Renal cortical epithelial cell (primary cell): ENCODE measurements at regions not wholly inside any gene's neighbourhood (a gene's known extent, or its start where the extent isn't known, plus 50 kb on each side); places are given as distances from the start of the nearest gene placed in this dataset.
"Not testable (repeated sequence)": the region's sequence is repeated elsewhere in the genome, so short reads cannot be mapped to it uniquely, and the experiment has no call there.

ENCODE experiments used
- DNase-seq: peaks from one replicate; pipeline ENCODE4 v3.0.0-alpha.2; 2011; ENCODE audit warnings: low read depth

DNA sequence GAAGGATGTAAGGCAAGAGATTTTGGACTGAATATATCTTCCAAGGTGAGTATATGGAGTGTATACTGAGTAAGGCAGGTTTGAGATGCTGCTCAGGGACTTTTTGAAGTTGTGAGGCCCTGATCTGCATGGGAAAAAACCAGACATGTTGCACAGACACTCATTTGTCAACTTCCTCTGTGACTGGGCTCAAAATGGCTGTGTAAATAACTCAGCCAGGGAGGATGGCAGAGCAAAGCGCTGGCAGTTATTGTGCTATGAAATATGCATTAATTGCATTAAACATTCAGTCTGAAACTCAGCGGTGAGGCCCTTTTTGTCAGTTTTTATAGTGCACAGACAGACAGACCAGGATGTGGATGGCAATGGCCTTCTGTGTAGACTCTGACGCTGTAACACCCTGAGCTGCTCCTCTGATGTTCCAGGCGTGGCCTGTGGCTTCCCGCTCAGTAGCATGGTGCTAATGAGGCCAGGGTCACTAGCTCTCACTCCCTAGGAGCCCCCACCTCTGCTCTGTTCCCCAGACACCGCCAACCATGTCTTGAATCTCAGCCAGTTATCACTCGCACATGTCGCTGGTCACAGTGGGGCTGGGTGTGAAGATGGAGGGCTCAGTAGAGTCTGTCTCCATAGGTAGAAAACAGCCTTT, 307.0 kb upstream of the PROX1 start:
- no peak for DNase-seq

DNA sequence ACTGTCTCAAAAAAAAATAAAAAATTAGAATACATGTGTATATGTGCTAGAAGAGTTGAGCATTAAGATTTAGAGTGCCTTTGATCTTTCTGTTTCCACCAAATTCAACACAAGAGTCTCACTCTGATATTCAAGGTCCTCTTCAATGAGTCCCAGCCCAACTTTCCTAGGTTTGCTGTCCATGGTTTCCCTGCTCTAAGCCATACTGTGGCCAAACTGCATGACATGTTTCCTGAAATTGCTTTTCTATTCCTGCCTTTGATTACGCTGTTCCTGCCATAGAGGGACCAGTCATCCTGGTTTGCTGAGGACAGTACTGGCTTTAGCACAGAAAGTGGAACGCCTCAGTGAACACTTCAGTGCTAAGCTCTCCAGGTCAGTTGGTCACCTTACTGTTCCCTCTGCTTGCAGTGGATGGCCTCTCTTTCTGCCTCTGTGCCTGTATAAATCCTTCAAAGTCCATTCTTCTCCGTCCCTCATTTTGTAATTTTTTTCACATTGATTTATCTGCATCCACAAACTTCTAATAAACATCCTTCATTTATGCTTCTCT, 305.9 kb upstream of the PROX1 start:
- no peak for DNase-seq

DNA sequence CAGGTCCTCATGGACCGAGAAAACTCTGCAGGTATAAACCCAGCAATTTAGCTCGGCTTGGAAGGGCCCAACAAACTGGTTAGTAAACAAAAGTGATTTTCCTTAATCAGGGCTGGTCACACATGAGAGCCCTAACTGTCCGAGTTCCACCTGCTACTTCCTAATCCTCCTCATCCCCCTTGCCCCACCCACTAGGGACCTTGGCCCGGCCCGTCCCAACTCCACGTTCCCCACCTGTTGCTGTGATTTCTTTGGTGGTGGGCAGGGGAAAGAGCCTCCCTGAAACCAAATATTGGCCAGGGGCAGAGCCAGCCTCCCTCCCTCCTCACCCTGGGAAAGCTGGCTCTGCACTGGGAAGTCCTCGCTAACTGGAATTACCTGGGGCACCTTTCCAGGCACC, 304.2 kb upstream of the PROX1 start:
- no peak for DNase-seq

DNA sequence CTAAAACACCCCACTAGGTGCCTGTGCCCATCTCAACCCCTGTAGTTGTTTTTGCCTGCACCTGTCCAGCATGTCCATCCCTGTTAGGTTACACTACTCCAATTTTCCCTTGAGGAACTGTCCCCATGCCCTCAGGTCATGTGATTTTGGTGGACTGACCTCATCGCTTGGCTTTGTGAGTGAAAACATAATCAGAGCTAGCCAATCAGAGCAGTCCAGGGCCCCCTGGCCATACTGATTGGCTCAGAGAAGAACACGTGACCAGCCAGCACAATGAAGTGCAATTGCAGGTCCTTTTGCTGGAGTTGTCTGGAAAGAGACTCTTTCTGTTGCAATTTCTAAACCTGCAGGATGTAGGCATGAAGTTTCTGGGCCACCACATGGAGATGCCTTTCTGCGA, 303.3 kb upstream of the PROX1 start:
- no peak for DNase-seq

DNA sequence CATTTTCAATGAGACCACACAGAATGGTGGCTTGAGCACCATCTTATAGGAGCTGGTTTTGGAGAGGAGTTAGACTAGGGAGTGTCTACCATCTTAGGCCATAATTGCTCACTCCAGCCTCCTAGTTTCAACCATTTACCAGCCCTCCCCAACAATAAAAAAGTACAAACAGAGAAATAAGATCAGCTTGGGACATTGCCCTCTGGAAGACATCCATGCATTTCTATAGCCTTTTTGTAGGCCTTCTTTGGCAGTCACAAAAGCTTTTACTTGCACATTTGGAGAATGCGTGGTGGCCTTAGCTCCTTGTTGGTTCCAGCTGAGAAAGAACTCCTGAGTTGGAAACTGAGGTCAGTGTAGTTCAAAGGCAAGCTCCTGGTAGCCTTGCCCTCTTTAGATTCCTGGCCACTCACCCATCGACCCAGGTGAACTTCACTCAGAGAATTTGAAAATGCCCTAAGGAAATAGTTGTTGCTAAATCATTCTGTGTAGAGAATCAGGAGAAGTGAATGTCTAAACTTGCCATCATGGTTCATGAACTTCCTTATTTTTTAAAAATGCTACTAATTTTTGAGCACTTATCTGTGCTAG, 301.7 kb upstream of the PROX1 start:
- DNase-seq, result no peak

DNA sequence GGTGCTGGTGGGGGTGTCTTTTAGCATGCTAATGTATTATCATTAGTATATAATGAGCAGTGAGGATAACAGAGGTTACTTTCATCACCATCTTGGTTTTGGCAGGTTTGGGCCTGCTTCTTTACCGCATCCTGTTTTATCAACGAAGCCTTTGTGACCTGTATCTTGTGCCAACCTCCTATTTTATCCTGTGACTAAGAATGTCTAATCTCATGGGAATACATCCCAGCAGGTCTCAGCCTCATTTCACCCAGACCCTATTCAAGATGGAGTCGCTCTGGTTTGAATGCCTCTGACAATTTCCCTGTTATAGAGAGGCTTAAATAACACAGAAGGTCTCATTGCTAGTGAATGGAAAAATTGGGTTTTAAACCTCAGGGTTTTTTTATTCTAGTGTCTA, 300.8 kb upstream of the PROX1 start:
- no peak for DNase-seq

DNA sequence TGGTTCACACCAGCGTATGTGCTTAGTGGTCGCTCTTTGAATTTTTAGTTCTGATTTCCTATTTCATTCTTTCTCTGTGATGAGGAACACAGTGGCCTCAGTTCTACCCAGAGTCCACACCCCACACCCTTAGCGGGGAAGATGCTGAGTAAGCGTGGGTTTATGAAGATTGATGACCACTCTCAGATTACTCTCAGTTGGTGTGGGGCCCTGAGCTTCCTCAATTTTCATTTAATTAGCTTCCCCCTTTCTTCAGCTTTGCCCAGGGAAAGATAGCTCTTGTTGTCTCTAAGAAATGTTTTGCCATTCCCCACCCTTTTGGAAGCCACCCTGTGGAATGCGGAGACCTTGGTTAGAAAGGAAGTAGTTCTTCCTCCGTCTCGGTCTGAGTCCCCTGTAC, 299.9 kb upstream of the PROX1 start:
- DNase-seq, result no peak

DNA sequence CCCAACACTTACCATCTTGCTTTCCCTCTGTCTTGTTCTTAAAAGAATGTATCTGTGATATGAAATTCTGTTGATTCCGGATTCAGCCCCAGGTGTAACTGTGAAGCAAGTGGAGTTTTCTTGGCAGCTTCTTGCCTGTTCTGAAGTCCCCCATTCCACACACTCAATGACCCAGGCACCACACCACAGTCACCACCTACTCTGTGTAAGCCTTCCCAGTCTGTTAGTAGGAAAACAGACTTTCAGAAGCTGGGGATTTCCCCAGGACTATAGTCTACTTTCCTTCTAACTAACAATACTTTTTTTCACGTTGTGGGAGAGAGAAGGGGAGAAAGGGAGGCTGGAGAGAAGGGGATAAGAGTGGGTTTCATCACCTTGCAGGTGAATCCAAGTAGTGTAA, 299.1 kb upstream of the PROX1 start:
- no peak for DNase-seq

DNA sequence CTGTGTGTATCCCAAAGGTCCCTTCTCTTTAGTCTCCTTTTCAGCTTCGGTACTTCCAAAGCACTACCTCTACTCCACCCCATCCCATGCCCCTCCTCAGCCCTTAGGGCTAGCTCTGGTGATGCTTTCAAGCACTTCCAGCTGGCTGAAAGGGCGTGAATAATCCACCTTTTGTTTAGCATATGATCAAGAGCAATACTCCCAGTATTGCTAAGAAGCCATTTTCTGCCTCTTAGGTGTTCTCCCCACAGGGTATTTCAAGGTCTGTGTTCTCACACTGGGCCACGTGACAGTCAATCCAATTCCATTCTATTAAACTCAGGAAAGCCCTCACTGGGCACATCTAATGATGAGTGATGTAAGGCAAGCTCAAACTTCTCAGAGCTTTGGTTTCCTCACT, 298.5 kb upstream of the PROX1 start:
- DNase-seq, result no peak

DNA sequence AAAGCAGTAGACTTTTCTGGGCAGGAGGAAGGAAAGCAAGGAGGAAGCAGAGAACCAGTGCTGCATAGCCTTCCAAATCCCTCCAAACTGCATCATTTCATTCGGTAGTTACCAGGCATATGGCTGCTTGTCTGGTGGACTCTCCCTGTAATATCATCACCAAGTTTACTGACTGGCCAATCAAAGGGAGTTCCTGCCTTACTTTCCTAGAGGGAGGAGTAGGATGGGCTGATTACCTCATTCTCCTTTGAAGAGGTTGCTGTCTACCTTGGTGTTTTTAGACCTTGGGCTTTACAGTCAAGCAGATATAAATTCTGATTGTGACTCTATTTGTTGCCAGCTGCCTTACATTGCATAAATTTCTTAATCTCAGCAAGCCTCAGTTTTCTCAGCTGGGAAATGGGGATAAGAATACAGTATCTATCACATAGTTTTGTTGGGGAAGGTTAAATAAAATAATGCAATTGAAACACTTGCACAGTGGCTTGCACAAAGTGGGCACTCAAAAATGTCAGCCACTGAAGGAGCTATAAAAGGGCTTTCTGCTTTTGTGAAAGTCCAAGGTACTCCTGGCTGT, 297.3 kb upstream of the PROX1 start:
- DNase-seq, result no peak

DNA sequence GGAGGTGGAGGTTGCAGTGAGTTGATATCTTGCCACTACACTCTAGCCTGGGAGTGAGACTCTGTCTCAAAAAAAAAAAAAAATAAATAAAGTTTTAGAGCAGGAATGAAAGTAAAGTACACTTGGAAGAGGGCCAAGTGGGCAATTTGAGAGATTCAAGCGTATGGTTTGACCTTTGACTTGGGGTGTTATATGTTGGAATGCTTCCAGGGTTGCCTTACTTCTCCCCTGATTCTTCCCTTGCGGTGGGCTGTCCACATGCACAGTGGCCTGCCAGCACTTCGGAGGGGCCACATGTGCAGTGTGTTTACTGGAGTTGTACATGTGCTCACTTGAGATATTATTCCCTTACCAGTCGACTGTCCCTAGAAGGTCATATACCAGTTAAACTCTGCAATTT, 295.5 kb upstream of the PROX1 start:
- DNase-seq, result no peak

DNA sequence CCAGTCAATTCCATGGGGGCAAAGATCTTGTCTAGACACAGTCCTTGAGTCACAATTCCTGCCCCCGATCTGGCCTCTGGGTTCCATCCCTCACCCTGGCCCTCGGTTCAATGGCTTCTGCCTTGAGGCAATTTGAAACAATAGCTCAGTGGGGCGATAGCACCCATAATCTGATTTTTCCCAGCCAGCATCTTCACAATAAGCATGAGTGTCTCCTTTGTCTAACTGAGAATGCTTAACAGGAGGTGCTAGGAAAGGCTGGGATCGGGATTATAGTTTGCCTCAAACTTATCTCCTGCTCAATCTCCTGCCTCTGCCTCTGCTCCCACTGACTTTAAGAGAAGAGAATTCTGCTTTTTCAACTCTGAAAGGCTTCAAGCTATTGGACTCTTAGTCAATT, 293.9 kb upstream of the PROX1 start:
- no peak for DNase-seq

DNA sequence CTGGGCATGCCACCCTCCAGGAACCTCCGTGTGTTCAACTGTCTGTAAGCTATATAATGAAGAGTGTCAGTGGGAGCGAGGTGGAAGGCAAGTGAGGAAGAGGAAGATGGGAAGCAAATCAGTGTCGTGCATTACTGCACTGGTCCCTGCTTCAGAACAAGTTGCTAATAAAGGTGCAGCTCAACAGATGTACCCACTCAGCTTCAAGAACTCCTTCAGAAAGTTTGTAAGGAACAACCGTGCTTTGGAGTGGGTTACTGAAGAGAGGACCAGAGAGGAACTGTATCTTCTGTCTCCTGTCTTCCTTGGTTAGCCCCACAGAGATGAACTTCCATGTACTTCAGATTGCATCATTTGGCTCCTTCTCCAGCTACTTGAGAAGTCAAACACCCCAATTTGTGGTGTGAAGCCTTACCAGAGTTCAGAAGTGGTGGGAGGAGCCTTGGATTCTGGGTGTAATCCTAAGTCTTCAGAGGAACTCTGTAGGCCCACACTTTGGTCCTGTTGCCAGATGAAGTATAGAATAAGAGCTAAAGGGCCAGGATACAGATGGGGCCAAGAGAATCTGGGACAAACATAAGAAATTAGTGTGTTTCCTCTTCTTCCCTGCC, 290.5 kb upstream of the PROX1 start:
- DNase-seq, result no peak

DNA sequence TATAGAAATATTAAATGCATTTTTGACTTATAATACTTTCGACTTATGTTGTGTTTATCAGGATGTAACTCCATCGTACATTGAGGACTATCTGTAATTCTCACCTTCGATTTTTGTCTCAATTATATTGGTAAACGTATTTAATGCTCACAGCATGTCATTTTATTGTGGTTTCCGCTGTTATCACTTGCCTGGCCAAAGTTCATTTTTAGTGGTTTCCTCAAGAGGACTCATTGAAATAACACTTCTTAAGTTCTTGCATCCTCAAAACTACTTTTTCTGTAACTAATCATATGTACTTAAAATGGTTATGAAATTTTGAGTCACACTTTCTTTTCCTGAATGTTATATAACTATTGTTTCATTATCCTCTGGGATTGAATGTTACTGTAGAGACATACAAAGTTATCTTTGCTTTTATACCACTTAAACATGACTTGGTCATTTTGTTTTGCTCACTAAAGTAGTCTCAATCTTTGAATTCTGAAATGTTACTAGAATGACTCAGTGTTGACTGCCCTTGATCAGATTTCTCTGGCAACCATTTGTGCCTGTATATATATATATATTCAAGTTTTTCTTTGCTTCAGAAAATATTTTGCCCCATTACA, 289.6 kb upstream of the PROX1 start:
- DNase-seq, result no peak

DNA sequence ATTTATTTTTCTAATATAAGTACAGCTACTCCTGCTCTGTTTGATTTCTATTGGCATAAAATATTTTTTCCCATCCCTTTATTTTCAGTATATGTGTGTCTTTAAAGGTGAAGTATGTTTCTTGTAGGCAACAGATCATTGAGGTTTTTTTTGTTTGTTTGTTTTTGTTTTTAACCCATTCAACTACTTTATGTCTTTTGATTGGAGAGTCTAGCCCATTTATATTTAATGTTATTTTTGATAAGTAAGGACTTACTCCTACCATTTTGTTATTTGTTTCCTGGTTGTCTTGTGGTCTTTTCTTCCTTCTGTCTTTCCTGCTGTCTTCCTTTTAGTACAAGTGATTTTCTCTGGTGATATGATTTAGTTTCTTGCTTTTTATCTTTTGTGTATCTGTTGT, 285.1 kb upstream of the PROX1 start:
- no peak for DNase-seq

DNA sequence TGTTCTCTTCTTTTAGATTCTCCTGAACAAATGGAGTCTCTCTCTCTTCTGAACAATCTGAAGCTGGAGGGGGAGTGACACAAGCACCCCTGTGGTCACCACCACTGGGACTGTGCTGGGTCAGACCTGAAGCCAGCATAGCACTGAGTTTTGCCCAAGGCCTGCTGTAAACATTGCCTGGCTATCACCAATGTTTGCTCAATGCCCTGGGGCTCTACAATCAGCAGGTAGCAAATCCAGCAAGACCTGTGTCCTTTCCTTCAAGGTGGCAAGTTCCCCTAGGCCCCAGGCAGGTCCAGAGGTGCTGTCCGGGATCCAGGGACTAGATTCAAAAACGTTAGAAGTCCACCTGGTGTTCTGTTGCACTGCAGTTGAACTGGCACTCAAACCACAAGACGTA, 282.8 kb upstream of the PROX1 start:
- no peak for DNase-seq

DNA sequence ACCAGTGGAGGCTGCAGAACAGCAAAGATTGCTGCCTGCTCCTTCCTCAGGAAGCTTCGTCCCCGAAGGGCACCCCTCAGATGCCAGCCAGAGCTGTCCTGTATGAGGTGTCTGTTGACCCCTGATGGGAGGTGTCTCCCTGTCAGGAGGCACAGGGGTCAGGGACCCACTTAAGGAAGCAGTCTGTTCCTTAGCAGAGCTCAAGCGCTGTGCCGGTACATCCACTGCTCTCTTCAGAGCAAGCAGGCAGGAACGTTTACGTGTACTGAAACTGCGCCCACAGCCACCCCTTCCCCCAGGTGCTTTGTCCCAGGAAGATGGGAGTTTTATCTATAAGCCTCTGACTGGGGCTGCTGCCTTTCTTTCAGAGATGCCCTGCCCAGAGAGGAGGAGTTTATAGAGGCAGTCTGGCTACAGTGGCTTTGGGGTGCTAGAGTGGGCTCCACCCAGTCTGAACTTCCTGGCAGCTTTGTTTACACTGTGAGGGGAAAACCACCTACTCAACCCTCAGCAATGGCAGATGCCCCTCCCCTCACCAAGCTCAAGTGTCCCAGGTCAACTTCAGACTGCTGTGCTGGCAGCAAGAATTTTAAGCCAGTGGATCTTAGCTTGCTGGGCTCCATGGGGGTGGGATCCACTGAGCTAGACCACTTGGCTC, 275.8 kb upstream of the PROX1 start:
- DNase-seq, result not testable (repeated sequence)

DNA sequence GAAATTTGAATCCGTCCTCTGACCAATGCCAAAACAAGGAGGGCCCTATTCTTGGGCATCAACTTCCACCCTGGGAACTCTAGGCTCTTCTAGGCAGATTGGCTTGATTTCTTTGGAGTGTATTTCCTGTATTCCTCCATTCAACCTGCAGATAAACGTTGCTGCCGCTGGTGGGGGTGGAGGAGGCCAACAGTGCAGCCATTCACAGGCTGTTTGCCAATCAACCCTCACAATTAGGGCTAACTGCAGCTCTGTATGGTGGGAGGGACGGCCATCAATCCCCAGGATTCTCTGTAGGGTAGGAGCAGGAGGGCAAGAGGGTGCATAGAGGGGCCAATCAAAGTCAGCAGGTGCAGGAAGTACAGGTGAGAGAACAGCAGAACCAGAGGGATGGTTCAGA, 273.1 kb upstream of the PROX1 start:
- no peak for DNase-seq

DNA sequence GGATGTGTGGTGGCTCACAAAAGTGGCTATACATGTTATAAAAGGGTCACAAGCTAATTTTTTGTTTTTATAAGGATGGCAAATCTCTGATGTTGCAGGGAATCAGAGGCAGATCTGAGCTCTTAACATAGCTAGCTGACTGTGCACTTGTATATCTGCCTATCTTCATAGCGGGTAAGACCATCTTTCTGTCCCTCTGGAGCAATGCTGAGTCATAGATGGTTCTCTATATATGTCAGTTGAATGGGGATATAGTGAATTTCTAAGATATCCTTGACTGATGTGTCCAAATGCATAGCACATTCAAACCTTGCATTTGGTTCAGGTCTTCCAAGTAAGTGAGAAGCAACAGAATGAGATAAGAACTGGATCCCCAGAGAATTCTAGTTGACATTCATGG, 272.6 kb upstream of the PROX1 start:
- no peak for DNase-seq

DNA sequence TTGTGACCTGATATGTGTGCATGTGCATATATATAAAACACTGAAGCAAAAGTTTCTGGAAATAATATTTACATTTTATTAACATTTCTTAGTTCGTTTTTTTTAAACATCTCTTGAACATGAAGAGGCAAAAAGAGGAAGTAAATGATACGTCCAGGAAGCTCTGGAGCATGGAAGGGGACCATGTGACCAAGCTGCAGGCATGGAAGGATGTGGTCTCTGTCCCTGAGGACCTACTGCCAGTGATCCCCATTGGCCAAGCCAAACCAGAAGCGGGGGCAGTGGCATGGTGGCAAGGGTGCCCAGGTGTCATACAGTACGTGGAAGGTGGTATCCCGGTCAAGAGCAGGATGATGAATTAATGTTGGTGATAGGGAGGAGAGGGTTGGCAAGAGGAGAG, 268.3 kb upstream of the PROX1 start:
- no peak for DNase-seq

DNA sequence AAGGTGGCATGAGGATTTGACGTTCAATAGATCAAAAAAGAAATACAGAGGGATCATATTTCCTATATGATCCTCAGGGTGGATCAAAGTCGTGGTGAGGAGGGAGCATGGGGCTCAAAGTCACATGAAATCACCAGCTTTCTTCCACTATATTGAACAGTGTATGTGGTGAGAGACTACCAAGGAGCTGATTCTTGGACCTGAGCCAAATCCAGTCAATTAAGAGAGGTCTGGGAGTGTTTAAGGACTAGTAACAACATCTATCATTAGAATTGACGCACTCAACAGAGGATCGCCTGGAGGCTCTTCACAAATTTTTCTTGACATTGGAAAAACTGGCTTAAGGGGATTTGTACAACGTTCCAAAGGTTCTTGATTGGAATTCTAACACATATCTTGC, 267.7 kb upstream of the PROX1 start:
- DNase-seq, result no peak

DNA sequence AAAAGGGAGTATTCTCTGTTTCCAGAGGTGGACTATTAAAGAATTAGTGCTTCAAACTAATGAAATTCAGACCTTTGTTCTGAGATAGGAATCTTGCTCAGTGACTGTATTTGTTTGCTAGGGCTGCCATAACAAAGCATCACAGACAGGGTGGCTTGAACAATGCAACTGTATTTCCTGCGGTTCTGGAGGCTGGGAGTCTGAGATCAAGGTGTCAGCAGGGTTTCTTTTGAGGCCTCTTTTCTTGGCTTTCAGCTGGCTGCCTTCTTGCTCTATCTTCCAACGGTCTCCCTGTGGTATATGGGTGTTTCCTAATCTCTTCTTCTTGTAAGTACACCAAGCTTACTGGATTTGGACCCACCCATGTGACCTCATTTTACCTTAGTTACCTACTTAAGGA, 264.6 kb upstream of the PROX1 start:
- no peak for DNase-seq
